ENCODE measurements at regions not wholly inside any gene's neighbourhood (a gene's known extent, or its start where the extent isn't known, plus 50 kb on each side); places are given as distances from the start of the nearest gene placed in this dataset.

- no peak for TF ChIP-seq ZBTB40 (IDR thresholded peaks at IDR 0.05)
- no peak for TF ChIP-seq ZBTB40 (CRISPR knock-in tag; IDR thresholded peaks at IDR 0.05)
- 0 out of 2 replicates have a peak, but pooled peaks have one; percentile 43 for TF ChIP-seq ZBTB7A (CRISPR knock-in tag; IDR thresholded peaks at IDR 0.05)
- no peak for TF ChIP-seq KLF6 (CRISPR knock-in tag; IDR thresholded peaks at IDR 0.05)
- no peak; the same call in 1 of the 2 replicates for TF ChIP-seq CTCF (CRISPR knock-in tag; IDR thresholded peaks at IDR 0.05)
- no peak for TF ChIP-seq ZNF629 (CRISPR knock-in tag; conservative IDR thresholded peaks at IDR 0.05)
- TF ChIP-seq, protein P1, sequence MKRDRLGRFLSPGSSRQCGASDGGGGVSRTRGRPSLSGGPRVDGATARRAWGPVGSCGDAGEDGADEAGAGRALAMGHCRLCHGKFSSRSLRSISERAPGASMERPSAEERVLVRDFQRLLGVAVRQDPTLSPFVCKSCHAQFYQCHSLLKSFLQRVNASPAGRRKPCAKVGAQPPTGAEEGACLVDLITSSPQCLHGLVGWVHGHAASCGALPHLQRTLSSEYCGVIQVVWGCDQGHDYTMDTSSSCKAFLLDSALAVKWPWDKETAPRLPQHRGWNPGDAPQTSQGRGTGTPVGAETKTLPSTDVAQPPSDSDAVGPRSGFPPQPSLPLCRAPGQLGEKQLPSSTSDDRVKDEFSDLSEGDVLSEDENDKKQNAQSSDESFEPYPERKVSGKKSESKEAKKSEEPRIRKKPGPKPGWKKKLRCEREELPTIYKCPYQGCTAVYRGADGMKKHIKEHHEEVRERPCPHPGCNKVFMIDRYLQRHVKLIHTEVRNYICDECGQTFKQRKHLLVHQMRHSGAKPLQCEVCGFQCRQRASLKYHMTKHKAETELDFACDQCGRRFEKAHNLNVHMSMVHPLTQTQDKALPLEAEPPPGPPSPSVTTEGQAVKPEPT (CRISPR knock-in tag; IDR thresholded peaks at IDR 0.05; ENCODE audit: low read depth) = no peak
- TF ChIP-seq, protein P2, sequence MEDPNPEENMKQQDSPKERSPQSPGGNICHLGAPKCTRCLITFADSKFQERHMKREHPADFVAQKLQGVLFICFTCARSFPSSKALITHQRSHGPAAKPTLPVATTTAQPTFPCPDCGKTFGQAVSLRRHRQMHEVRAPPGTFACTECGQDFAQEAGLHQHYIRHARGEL (CRISPR knock-in tag; IDR thresholded peaks at IDR 0.05) = no peak
- TF ChIP-seq HMGXB4 (CRISPR knock-in tag; IDR thresholded peaks at IDR 0.05; ENCODE audit: borderline replicate concordance in 1 of 2, low read depth in 1 of 2) = peak in 1 of 2 experiments; percentile 22; a peak in 1 of 4 replicates
- TF ChIP-seq YEATS4 (CRISPR knock-in tag; IDR thresholded peaks at IDR 0.05; ENCODE audit: borderline replicate concordance) = 0 out of 2 replicates have a peak, but pooled peaks have one; percentile 20
- no peak for TF ChIP-seq ZZZ3 (CRISPR knock-in tag; IDR thresholded peaks at IDR 0.05; ENCODE audit: borderline replicate concordance)
- TF ChIP-seq RAD21 (CRISPR knock-in tag; IDR thresholded peaks at IDR 0.05) = peak; percentile 59; the same call in 1 of the 2 replicates
- no peak for TF ChIP-seq ATF5 (CRISPR knock-in tag; IDR thresholded peaks at IDR 0.05; ENCODE audit: low read depth)
- no peak for TF ChIP-seq BRCA1 (CRISPR knock-in tag; IDR thresholded peaks at IDR 0.05)
Observed at GRCh38 chr2:64750817-64751285, 97.1 kb upstream of the SERTAD2 start (continued).

All from HepG2 (cell line).